DOHH2 (cell line): ENCODE measurements at regions not wholly inside any gene's neighbourhood (a gene's known extent, or its start where the extent isn't known, plus 50 kb on each side); places are given as distances from the start of the nearest gene placed in this dataset.

Source experiments
- H3F3A ChIP-seq: fragments of 200-600 bp; sonication (generic), shearing (Covaris generic); 2 replicates; pipeline ENCODE4 v1.6.0; 2016; ENCODE audit warnings: antibody characterized with exemption, mild to moderate bottlenecking; ENCODE audit not compliant: control insufficient read depth, insufficient read depth
- H3K27ac ChIP-seq: fragments of 200-600 bp; sonication (generic); 2 replicates; pipeline ENCODE4 v1.5.1; 2014; ENCODE audit warnings: low read depth, mild to moderate bottlenecking, low read length, moderate library complexity
- H3K27me3 ChIP-seq: fragments of 200-600 bp; sonication (generic); 2 replicates; pipeline ENCODE4 v1.6.1; 2014; ENCODE audit warnings: mild to moderate bottlenecking, low read length, mixed read lengths; ENCODE audit not compliant: control insufficient read depth
- H3K36me3 ChIP-seq: fragments of 200-600 bp; sonication (generic); 2 replicates; pipeline ENCODE4 v1.6.1; 2014; ENCODE audit warnings: mild to moderate bottlenecking, low read length, moderate library complexity, mixed read lengths; ENCODE audit not compliant: control insufficient read depth
- H3K4me1 ChIP-seq: fragments of 200-600 bp; sonication (generic); 2 replicates; pipeline ENCODE4 v1.6.1; 2014; ENCODE audit warnings: mild to moderate bottlenecking, low read length, mixed read lengths; ENCODE audit not compliant: control insufficient read depth
- H3K4me2 ChIP-seq: fragments of 200-600 bp; sonication (generic); 2 replicates; pipeline ENCODE4 v1.6.0; 2014; ENCODE audit warnings: mild to moderate bottlenecking, low read length, moderate library complexity
- H3K4me3 ChIP-seq: fragments of 200-600 bp; sonication (generic); 2 replicates; pipeline ENCODE4 v1.5.1; 2014; ENCODE audit warnings: mild to moderate bottlenecking, low read length, mixed read lengths
- H3K79me2 ChIP-seq: fragments of 200-600 bp; sonication (generic); 2 replicates; pipeline ENCODE4 v1.6.1; 2014; ENCODE audit warnings: mild to moderate bottlenecking, low read length, mixed read lengths; ENCODE audit not compliant: control insufficient read depth
- H3K9me2 ChIP-seq: fragments of 200-600 bp; sonication (generic); replicated peaks from 2 replicates; pipeline ENCODE4 v1.6.1; 2014; ENCODE audit warnings: mild to moderate bottlenecking, low read length, mixed read lengths; ENCODE audit not compliant: control insufficient read depth
- H3K9me3 ChIP-seq: fragments of 200-600 bp; sonication (generic); 2 replicates; pipeline ENCODE4 v1.6.1; 2014; ENCODE audit warnings: antibody characterized with exemption, low read length, mixed read lengths; ENCODE audit not compliant: control insufficient read depth, insufficient read depth
- H4K20me1 ChIP-seq: fragments of 200-600 bp; sonication (generic); 2 replicates; pipeline ENCODE4 v1.6.0; 2014; ENCODE audit warnings: low read depth, mild to moderate bottlenecking, antibody characterized with exemption, low read length, moderate library complexity; ENCODE audit not compliant: control insufficient read depth, insufficient read depth
- EZH2phosphoT487 ChIP-seq: fragments of 200-600 bp; sonication (generic); IDR thresholded peaks from 2 replicates; pipeline ENCODE4 v1.6.1; 2017; ENCODE audit warnings: borderline replicate concordance, mild to moderate bottlenecking, antibody characterized with exemption, low read length, moderate library complexity, mixed read lengths
- TF ChIP-seq, protein P1 (sequence below): fragments of 200-600 bp; sonication (generic); IDR thresholded peaks from one replicate; pipeline ENCODE4 v1.5.1; 2014; ENCODE audit warnings: antibody characterized with exemption, mild to moderate bottlenecking, low read depth, low read length; ENCODE audit not compliant: poor library complexity, severe bottlenecking

DNA sequence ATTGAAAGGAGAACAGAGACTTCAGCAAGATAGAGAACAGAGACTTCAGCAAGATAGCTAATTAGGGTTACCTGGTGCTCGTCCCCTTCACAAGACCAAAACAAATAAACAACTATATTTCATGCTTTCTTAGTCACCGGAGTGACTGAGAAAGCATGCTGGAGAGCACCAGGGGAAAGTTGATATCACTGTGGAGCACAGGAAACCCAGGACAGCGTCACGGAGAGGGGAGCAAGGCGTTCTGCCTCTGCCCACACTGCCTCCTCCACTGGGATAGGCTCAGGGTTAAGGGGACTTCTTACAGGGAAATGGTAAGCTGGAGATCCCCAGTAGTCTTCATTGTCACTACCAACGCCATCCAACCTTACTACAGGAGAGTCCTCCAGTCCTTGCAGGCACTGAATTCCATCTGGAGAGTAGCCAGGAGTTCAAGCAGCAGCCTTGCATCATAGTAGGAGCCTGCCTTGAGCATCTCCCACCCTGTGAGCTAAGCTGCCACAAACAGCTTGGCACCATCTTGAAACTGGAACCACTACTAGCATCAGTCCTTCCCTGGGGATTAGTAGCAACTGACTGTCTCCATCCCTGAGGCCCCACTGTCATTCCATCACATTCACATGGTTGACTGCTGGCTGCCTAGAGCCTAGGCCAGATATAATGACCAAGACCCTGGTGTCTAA is 239.4 kb downstream of the PLPP3 start:
- Histone ChIP-seq H3K9me3 (no peaks in the 10 kb centered on the region), H3K4me2 (no peak overlapping the region), H3K9me2 (no peaks in the 10 kb centered on the region)

DNA sequence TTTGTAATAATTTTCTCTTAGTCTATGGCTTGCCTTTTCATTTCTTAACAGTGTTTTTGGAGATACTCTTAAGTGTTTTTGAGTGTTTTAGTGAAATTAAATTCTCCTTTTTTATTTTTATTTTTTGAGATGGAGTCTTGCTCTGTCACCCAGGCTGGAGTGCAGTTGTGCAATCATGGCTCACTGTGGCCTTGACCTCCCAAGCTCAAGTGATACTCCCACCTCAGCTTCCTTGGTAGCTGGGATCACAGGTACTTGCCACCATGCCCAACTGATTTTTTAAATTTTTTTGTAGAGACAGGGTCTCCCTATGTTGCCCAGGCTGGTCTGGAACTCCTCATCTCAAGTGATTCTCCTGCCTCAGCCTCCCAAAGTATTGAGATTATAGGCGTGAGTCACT is 240.3 kb downstream of the PLPP3 start:
- Histone ChIP-seq H3K27ac (no peak overlapping the region), H3K27me3 (no peaks in the 10 kb centered on the region), H3K4me3 (no peak overlapping the region), H3K9me3 (no peaks in the 10 kb centered on the region), H3K36me3 (no peaks in the 10 kb centered on the region), H3F3A (no peaks in the 10 kb centered on the region), H4K20me1 (no peaks in the 10 kb centered on the region), H3K9me2 (no peaks in the 10 kb centered on the region), H3K4me2 (no peak overlapping the region), H3K79me2 (no peaks in the 10 kb centered on the region), H3K4me1 (no peaks in the 10 kb centered on the region)
- TF ChIP-seq, protein P1, sequence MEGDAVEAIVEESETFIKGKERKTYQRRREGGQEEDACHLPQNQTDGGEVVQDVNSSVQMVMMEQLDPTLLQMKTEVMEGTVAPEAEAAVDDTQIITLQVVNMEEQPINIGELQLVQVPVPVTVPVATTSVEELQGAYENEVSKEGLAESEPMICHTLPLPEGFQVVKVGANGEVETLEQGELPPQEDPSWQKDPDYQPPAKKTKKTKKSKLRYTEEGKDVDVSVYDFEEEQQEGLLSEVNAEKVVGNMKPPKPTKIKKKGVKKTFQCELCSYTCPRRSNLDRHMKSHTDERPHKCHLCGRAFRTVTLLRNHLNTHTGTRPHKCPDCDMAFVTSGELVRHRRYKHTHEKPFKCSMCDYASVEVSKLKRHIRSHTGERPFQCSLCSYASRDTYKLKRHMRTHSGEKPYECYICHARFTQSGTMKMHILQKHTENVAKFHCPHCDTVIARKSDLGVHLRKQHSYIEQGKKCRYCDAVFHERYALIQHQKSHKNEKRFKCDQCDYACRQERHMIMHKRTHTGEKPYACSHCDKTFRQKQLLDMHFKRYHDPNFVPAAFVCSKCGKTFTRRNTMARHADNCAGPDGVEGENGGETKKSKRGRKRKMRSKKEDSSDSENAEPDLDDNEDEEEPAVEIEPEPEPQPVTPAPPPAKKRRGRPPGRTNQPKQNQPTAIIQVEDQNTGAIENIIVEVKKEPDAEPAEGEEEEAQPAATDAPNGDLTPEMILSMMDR: no peak

More for the DNA sequence above, 239.4 kb downstream of the PLPP3 start:
- Histone ChIP-seq H3K27ac (no peak overlapping the region), H3K79me2 (no peaks in the 10 kb centered on the region), H4K20me1 (no peaks in the 10 kb centered on the region), H3F3A (no peaks in the 10 kb centered on the region), H3K36me3 (no peaks in the 10 kb centered on the region), H3K4me3 (no peak overlapping the region), H3K4me1 (no peaks in the 10 kb centered on the region), H3K27me3 (no peaks in the 10 kb centered on the region)
- no peak for TF ChIP-seq EZH2phosphoT487
- TF ChIP-seq, protein P1: no peak

DNA sequence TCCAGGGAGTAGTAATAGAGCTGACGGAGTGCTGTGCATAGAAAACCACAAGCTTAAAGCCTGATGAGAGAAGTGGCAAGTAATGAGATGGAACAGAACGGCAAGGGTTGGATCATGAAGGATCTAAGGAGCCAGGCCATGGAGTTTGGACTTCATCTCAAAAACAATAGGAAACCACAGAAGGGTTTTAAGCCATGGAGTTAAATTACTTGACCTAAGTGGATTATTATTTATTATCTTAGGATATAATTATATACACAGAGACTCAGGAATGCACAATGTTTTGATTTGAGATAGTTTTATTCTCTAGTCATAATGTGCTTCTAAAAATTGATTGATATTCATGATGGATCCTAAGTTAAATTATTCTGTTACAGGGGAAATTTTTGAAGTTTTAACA is 242.4 kb downstream of the PLPP3 start:
- Histone ChIP-seq H3K27ac (no peak overlapping the region), H3K4me2 (no peak overlapping the region), H3K4me1 (no peaks in the 10 kb centered on the region), H3K27me3 (no peaks in the 10 kb centered on the region), H3F3A (no peaks in the 10 kb centered on the region), H3K9me2 (no peaks in the 10 kb centered on the region), H4K20me1 (no peaks in the 10 kb centered on the region), H3K4me3 (no peak overlapping the region), H3K79me2 (no peaks in the 10 kb centered on the region), H3K36me3 (no peaks in the 10 kb centered on the region), H3K9me3 (no peaks in the 10 kb centered on the region)
- TF ChIP-seq, protein P1: no peak
- no peak for TF ChIP-seq EZH2phosphoT487
